ENCODE measurements at regions not wholly inside any gene's neighbourhood (a gene's known extent, or its start where the extent isn't known, plus 50 kb on each side); places are given as distances from the start of the nearest gene placed in this dataset.
"Not testable (repeated sequence)": the region's sequence is repeated elsewhere in the genome, so short reads cannot be mapped to it uniquely, and the experiment has no call there.

GRCh38 chr14:96710060-96710666 lies 87.0 kb upstream of the VRK1 start:
- Histone ChIP-seq H3K4me3 (ENCODE audit: low read length) (no peak overlapping the region), H3K27me3 (ENCODE audit: insufficient read depth, low read length) (no peaks in the 10 kb centered on the region), H2AFZ (ENCODE audit: low read depth, low read length) (no peak overlapping the region), H3K9me3 (ENCODE audit: low read length) (no peaks in the 10 kb centered on the region), H3K36me3 (ENCODE audit: insufficient read depth, low read length) (no peaks in the 10 kb centered on the region), H3K4me1 (ENCODE audit: insufficient read depth, low read length) (no peaks in the 10 kb centered on the region)

DNA sequence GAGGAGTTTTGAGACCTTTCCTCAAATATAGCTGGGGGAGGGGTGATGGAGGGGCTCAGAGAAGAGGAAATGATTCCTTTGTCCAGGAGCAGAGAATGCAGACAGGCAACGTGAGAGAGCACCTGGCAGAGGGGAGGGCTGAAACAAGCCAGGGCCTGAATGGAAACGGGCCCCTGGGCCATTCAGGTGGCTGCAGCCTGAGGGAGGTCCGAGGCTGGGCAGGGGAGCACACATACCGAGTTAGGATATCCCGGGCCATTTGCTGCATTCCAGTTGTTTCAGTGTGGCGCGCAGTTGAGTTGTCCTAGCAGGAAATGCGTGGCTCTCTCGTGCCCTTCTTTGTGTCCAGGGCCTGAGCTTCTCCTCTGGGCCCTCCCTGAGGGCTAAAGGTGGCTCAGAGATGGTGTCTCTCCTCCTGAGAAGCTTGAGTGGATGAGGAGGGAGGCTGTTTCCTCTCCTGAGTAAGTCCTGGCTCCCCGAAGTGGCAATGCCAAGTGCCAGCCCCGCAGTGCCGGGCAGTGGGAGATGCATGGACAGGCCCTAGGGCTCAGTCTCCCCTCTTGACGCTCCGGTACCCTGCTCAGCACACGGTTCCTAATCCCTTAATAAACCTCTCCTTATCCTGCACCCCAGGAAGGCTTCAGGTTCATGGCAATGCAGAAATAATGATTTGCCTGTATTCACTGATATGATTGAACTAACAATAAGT lies 85.5 kb upstream of the VRK1 start:
- H3K27me3 ChIP-seq (ENCODE audit: insufficient read depth, low read length): no peaks in the 10 kb centered on the region

GRCh38 chr14:96713426-96713825 lies 83.8 kb upstream of the VRK1 start:
- no peak overlapping the region for H3K4me3 ChIP-seq (ENCODE audit: low read length)
- no peak overlapping the region for H2AFZ ChIP-seq (ENCODE audit: low read depth, low read length)
- H3K9me3 ChIP-seq (ENCODE audit: low read length): no peaks in the 10 kb centered on the region
- no peaks in the 10 kb centered on the region for H3K27me3 ChIP-seq (ENCODE audit: insufficient read depth, low read length)
- H3K36me3 ChIP-seq (ENCODE audit: insufficient read depth, low read length): no peaks in the 10 kb centered on the region
- peaks cover under 1% of the 10 kb centered on the region for H3K4me1 ChIP-seq (ENCODE audit: insufficient read depth, low read length)

More for the DNA sequence above, 85.5 kb upstream of the VRK1 start:
- H3K4me3 ChIP-seq (ENCODE audit: low read length): no peak overlapping the region
- no peak overlapping the region for H2AFZ ChIP-seq (ENCODE audit: low read depth, low read length)
- no peaks in the 10 kb centered on the region for H3K9me3 ChIP-seq (ENCODE audit: low read length)
- no peaks in the 10 kb centered on the region for H3K36me3 ChIP-seq (ENCODE audit: insufficient read depth, low read length)
- no peaks in the 10 kb centered on the region for H3K4me1 ChIP-seq (ENCODE audit: insufficient read depth, low read length)

- not testable (repeated sequence) for H3K9me3 ChIP-seq (ENCODE audit: low read length); H3K4me1 ChIP-seq (ENCODE audit: insufficient read depth, low read length); H2AFZ ChIP-seq (ENCODE audit: low read depth, low read length); H3K4me3 ChIP-seq (ENCODE audit: low read length); H3K36me3 ChIP-seq (ENCODE audit: insufficient read depth, low read length); H3K27me3 ChIP-seq (ENCODE audit: insufficient read depth, low read length)
These were observed 82.6 kb upstream of the VRK1 start for GRCh38 chr14:96714537-96714936.

GRCh38 chr14:96717116-96717515 lies 80.1 kb upstream of the VRK1 start:
- Histone ChIP-seq H3K4me1 (ENCODE audit: insufficient read depth, low read length) (peaks cover 3% of the 10 kb centered on the region), H3K9me3 (ENCODE audit: low read length) (no peaks in the 10 kb centered on the region), H3K4me3 (ENCODE audit: low read length) (no peak overlapping the region), H3K36me3 (ENCODE audit: insufficient read depth, low read length) (no peaks in the 10 kb centered on the region), H3K27me3 (ENCODE audit: insufficient read depth, low read length) (peaks cover 3% of the 10 kb centered on the region), H2AFZ (ENCODE audit: low read depth, low read length) (no peak overlapping the region)

- H3K36me3 ChIP-seq (ENCODE audit: insufficient read depth, low read length): no peaks in the 10 kb centered on the region
- H3K9me3 ChIP-seq (ENCODE audit: low read length): no peaks in the 10 kb centered on the region
- H3K4me3 ChIP-seq (ENCODE audit: low read length): no peak overlapping the region
- no peak overlapping the region for H2AFZ ChIP-seq (ENCODE audit: low read depth, low read length)
- H3K27me3 ChIP-seq (ENCODE audit: insufficient read depth, low read length): peaks cover 3% of the 10 kb centered on the region
- H3K4me1 ChIP-seq (ENCODE audit: insufficient read depth, low read length): peaks cover 3% of the 10 kb centered on the region
These were observed 78.8 kb upstream of the VRK1 start for GRCh38 chr14:96718407-96718806.

GRCh38 chr14:96720702-96721101 lies 76.5 kb upstream of the VRK1 start:
- not testable (repeated sequence) for H2AFZ ChIP-seq (ENCODE audit: low read depth, low read length); H3K27me3 ChIP-seq (ENCODE audit: insufficient read depth, low read length); H3K36me3 ChIP-seq (ENCODE audit: insufficient read depth, low read length); H3K4me3 ChIP-seq (ENCODE audit: low read length); H3K4me1 ChIP-seq (ENCODE audit: insufficient read depth, low read length); H3K9me3 ChIP-seq (ENCODE audit: low read length)

- H3K9me3 ChIP-seq (ENCODE audit: low read length): no peaks in the 10 kb centered on the region
- no peaks in the 10 kb centered on the region for H3K36me3 ChIP-seq (ENCODE audit: insufficient read depth, low read length)
- H2AFZ ChIP-seq (ENCODE audit: low read depth, low read length): no peak overlapping the region
- H3K27me3 ChIP-seq (ENCODE audit: insufficient read depth, low read length): peaks cover 3% of the 10 kb centered on the region
- H3K4me3 ChIP-seq (ENCODE audit: low read length): no peak overlapping the region
- H3K4me1 ChIP-seq (ENCODE audit: insufficient read depth, low read length): peaks cover 3% of the 10 kb centered on the region
These were observed 74.4 kb upstream of the VRK1 start for GRCh38 chr14:96722736-96723135.

DNA sequence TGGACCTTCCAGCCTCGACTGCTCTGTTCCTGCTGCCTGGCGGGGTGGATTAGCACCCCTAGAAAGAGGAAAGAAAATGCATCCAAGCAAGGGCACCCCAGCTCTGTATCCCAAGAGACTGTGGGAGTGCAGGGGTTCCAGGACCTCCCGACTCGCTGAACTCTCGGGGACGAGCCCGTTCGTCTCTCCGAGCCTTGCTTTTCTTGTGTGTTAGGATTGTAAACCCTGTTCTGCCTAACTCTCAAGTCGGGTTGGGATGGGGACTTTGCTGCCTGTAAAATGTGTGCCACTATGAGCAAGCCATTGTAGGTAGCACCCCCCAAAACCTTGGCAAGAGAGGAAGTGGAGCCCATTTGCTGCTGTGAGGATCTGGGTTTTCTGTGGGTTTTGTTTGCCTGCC lies 73.2 kb upstream of the VRK1 start:
- Histone ChIP-seq H3K27me3 (ENCODE audit: insufficient read depth, low read length) (peaks cover 3% of the 10 kb centered on the region), H3K36me3 (ENCODE audit: insufficient read depth, low read length) (no peaks in the 10 kb centered on the region), H3K4me3 (ENCODE audit: low read length) (no peak overlapping the region), H2AFZ (ENCODE audit: low read depth, low read length) (no peak overlapping the region), H3K4me1 (ENCODE audit: insufficient read depth, low read length) (no peaks in the 10 kb centered on the region), H3K9me3 (ENCODE audit: low read length) (no peaks in the 10 kb centered on the region)

DNA sequence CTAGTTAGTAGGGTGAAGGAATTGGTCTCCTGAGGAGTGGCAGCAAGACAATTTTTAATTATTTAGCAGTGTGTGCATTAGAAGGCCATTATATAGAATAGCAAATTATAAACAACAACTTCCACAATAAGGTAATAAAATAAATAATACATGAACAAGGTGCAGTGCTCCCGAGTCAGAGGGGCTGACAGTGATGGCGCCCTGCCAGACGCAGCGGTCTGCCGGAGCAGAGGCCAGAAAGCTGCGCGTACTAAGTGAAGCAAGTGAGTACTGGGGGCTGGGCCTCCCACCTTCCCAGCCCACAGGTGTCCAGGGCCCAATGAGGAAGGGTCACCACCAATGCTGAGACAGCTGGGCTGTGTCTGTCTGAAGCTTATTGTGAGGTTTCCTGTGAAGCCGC lies 72.0 kb upstream of the VRK1 start:
- Histone ChIP-seq H2AFZ (ENCODE audit: low read depth, low read length) (no peak overlapping the region), H3K4me1 (ENCODE audit: insufficient read depth, low read length) (no peaks in the 10 kb centered on the region), H3K27me3 (ENCODE audit: insufficient read depth, low read length) (peaks cover 3% of the 10 kb centered on the region), H3K4me3 (ENCODE audit: low read length) (no peak overlapping the region), H3K9me3 (ENCODE audit: low read length) (no peaks in the 10 kb centered on the region), H3K36me3 (ENCODE audit: insufficient read depth, low read length) (no peaks in the 10 kb centered on the region)

GRCh38 chr14:96727073-96727472 lies 70.1 kb upstream of the VRK1 start:
- Histone ChIP-seq H3K36me3 (ENCODE audit: insufficient read depth, low read length) (no peaks in the 10 kb centered on the region), H3K27me3 (ENCODE audit: insufficient read depth, low read length) (no peaks in the 10 kb centered on the region)

GRCh38 chr14:96727491-96727890 lies 69.7 kb upstream of the VRK1 start:
- no peaks in the 10 kb centered on the region for H3K4me1 ChIP-seq (ENCODE audit: insufficient read depth, low read length)
- no peaks in the 10 kb centered on the region for H3K27me3 ChIP-seq (ENCODE audit: insufficient read depth, low read length)
- no peaks in the 10 kb centered on the region for H3K36me3 ChIP-seq (ENCODE audit: insufficient read depth, low read length)
- no peak overlapping the region for H3K4me3 ChIP-seq (ENCODE audit: low read length)
- H3K9me3 ChIP-seq (ENCODE audit: low read length): no peaks in the 10 kb centered on the region
- no peak overlapping the region for H2AFZ ChIP-seq (ENCODE audit: low read depth, low read length)

More at GRCh38 chr14:96727073-96727472, 70.1 kb upstream of the VRK1 start:
- Histone ChIP-seq H3K4me3 (ENCODE audit: low read length) (no peak overlapping the region), H3K4me1 (ENCODE audit: insufficient read depth, low read length) (no peaks in the 10 kb centered on the region), H3K9me3 (ENCODE audit: low read length) (no peaks in the 10 kb centered on the region), H2AFZ (ENCODE audit: low read depth, low read length) (no peak overlapping the region)

DNA sequence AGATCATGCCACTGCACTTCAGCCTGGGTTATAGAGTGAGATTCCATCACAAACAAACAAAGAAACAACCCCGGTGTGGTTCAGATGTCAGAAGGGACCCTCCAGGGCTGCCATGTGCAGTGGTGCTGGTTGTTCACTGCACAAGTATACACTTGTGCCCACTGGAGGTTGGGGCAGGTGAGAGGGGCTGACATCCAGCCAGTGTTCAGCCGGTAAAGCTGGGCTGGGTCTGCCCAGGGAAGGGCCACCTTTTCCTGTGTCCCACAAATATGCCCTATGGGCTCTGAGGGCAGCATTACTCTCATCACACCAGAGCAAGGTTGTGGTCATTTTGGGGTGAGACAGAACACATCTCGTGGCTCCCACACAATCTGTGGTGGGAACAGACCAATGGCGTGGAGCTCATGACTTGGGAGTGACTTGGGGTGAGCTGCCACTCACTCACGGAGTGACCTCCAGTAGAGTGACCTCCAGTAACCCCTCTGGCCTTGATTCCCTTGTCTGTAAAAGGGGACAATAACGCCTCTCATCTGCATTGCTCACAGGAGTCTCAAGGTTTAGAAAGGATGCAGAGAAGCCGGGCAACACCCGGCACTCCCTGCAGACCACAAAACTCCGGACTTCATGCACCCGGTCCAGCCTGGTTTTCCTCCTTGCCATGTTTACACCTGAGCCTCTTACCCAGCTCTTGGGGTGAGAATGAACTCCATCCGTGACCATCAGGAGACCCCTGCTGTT lies 69.0 kb upstream of the VRK1 start:
- Histone ChIP-seq H3K27me3 (ENCODE audit: insufficient read depth, low read length) (no peaks in the 10 kb centered on the region), H3K36me3 (ENCODE audit: insufficient read depth, low read length) (no peaks in the 10 kb centered on the region), H3K4me1 (ENCODE audit: insufficient read depth, low read length) (no peaks in the 10 kb centered on the region), H3K9me3 (ENCODE audit: low read length) (no peaks in the 10 kb centered on the region), H3K4me3 (ENCODE audit: low read length) (no peak overlapping the region), H2AFZ (ENCODE audit: low read depth, low read length) (no peak overlapping the region)

Data from neuron (in vitro differentiated cells).